ENCODE measurements at regions not wholly inside any gene's neighbourhood (a gene's known extent, or its start where the extent isn't known, plus 50 kb on each side); places are given as distances from the start of the nearest gene placed in this dataset.
"Not testable (repeated sequence)": the region's sequence is repeated elsewhere in the genome, so short reads cannot be mapped to it uniquely, and the experiment has no call there.

DNA sequence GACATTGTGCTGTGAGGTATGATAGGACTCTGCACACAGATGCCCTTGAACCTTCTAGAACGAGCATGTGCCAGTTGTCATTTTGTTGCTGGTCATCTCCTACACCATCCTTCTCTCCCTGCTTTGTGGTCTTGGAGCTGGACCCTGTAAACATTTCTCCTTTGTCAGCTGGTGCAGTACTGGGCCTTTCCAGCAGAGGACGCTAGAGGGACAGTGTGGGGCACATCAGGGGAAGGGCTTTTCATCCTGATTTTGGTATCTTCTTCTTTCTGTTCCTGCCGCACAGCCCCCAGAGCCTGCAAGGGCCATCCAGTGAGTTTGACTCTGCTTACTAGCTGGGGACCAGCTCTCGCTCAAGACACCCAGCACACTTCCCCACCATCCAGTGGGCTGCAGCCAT lies 484.6 kb downstream of the AACS start:
- TF ChIP-seq, protein P1, sequence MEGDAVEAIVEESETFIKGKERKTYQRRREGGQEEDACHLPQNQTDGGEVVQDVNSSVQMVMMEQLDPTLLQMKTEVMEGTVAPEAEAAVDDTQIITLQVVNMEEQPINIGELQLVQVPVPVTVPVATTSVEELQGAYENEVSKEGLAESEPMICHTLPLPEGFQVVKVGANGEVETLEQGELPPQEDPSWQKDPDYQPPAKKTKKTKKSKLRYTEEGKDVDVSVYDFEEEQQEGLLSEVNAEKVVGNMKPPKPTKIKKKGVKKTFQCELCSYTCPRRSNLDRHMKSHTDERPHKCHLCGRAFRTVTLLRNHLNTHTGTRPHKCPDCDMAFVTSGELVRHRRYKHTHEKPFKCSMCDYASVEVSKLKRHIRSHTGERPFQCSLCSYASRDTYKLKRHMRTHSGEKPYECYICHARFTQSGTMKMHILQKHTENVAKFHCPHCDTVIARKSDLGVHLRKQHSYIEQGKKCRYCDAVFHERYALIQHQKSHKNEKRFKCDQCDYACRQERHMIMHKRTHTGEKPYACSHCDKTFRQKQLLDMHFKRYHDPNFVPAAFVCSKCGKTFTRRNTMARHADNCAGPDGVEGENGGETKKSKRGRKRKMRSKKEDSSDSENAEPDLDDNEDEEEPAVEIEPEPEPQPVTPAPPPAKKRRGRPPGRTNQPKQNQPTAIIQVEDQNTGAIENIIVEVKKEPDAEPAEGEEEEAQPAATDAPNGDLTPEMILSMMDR (IDR thresholded peaks at IDR 0.05; ENCODE audit: insufficient read depth, low read length, poor library complexity, severe bottlenecking), result peak; percentile 66
- Histone ChIP-seq H3K4me3 (replicated peaks; ENCODE audit: low read depth, low read length) (no peak overlapping the region), H3K27me3 (replicated peaks; ENCODE audit: control insufficient read depth, insufficient read depth, low read length) (no peaks in the 10 kb centered on the region; the same call in 1 of the 2 replicates), H3K36me3 (ENCODE audit: control insufficient read depth, insufficient read depth, low read length) (no peaks in the 10 kb centered on the region)
- DNase-seq (ENCODE audit: extremely low read depth, insufficient read length), result no peak

DNA sequence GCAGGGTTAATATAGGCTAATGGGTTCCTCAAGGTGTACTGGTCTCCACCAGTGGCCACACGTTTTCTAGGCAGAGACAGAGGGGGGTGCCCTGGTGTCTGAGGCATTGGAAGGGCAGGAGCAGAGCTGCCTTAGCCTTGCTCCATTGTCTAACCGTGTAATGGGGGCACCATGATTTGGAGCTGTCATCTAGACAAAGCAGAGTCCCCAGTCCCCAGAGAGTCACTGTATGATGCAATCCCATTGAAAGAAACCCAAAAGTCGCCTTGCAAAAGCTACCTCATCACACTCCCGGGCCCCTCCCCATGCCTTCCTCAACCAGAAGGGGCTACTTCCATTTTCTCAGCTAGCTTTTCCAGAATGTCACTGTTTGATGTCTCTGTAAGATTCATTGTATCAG lies 487.1 kb downstream of the AACS start:
- DNase-seq (ENCODE audit: extremely low read depth, insufficient read length), result no peak

DNA sequence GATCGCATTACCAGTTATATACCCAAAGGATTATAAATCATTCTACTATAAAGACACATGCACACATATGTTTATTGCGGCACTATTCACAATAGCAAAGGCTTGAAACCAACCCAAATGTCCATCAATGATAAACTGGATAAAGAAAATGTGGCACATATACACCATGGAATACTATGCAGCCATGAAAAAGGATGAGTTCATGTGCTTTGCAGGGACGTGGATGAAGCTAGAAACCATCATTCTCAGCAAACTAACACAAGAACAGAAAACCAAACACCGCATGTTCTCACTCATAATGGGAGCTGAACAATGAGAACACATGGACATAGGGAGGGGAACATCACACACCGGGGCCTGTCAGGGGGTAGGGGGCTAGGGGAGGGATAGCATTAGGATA lies 495.8 kb downstream of the AACS start:
- not testable (repeated sequence) for H3K4me3 ChIP-seq (replicated peaks; ENCODE audit: low read depth, low read length); H3K36me3 ChIP-seq (ENCODE audit: control insufficient read depth, insufficient read depth, low read length); H3K27me3 ChIP-seq (replicated peaks; ENCODE audit: control insufficient read depth, insufficient read depth, low read length); DNase-seq (ENCODE audit: extremely low read depth, insufficient read length)

More for the DNA sequence above, 487.1 kb downstream of the AACS start:
- Histone ChIP-seq H3K36me3 (ENCODE audit: control insufficient read depth, insufficient read depth, low read length) (no peaks in the 10 kb centered on the region), H3K27me3 (replicated peaks; ENCODE audit: control insufficient read depth, insufficient read depth, low read length) (no peaks in the 10 kb centered on the region; the same call in 1 of the 2 replicates), H3K4me3 (replicated peaks; ENCODE audit: low read depth, low read length) (no peak overlapping the region)
- TF ChIP-seq, protein P1 (IDR thresholded peaks at IDR 0.05; ENCODE audit: insufficient read depth, low read length, poor library complexity, severe bottlenecking), result no peak

DNA sequence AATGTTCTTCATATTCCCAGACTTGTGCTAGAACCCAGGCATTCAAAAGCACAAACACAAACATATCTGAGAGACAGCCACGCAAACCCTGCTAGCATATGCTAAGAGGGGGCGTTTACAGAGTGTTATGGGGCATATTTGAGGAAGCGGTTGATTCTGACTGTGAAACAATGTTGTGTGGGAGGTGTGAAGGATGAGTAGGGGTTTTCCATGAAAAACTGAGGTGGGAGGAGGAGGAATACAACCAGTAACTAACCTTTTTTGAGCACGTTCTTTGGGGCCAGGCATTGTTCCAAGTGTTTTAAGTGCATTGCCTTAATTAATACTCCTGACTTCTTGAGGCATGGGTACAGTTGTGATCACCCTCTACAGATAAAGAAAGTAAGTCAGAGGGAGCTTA lies 499.5 kb downstream of the AACS start:
- Histone ChIP-seq H3K36me3 (ENCODE audit: control insufficient read depth, insufficient read depth, low read length) (no peaks in the 10 kb centered on the region), H3K27me3 (replicated peaks; ENCODE audit: control insufficient read depth, insufficient read depth, low read length) (no peaks in the 10 kb centered on the region), H3K4me3 (replicated peaks; ENCODE audit: low read depth, low read length) (no peak overlapping the region)
- DNase-seq (ENCODE audit: extremely low read depth, insufficient read length), result no peak
- TF ChIP-seq, protein P1 (IDR thresholded peaks at IDR 0.05; ENCODE audit: insufficient read depth, low read length, poor library complexity, severe bottlenecking), result no peak

DNA sequence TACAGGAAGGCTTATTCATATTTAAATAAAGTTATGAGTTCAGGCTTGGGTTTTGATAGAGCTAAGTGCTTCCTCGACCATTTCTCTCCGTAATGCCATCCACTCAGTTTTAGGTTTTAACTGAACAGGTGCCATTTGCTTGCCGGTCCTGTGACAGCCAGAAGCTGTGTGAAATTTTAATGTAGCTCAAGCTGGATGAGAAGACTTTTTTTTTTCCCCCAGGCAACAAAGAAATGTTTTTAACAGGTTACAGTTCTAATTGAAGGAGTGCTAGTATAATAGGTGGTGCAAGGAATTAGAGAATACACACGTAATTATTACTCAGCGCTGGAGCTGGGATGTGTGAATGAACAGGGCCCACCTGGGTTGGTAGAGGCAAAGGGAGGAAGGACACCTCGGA lies 502.3 kb downstream of the AACS start:
- TF ChIP-seq, protein P1 (IDR thresholded peaks at IDR 0.05; ENCODE audit: insufficient read depth, low read length, poor library complexity, severe bottlenecking), result no peak
- DNase-seq (ENCODE audit: extremely low read depth, insufficient read length), result no peak
- H3K27me3 ChIP-seq (replicated peaks; ENCODE audit: control insufficient read depth, insufficient read depth, low read length), result no peaks in the 10 kb centered on the region

DNA sequence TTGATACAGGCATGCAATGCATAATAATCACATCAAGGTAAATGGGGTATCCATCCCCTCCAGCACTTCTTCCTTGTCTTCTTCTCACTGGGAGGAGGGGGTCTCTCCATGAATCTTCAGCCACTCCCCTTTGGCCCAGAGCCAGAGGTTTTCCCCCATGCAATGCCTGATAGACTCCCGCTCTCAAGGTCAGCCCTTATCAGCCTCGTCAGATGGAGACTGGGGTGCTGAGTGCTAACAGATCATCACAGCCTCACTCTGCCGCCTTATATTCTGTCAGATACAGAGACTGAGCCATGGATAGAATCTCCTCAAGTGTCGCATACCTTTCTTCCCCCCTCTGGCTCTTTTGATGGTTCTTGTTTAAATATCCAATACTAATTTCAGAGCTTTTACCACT lies 503.1 kb downstream of the AACS start:
- DNase-seq (ENCODE audit: extremely low read depth, insufficient read length), result no peak
- no peak overlapping the region for H3K4me3 ChIP-seq (replicated peaks; ENCODE audit: low read depth, low read length)
- no peaks in the 10 kb centered on the region for H3K36me3 ChIP-seq (ENCODE audit: control insufficient read depth, insufficient read depth, low read length)
- no peaks in the 10 kb centered on the region for H3K27me3 ChIP-seq (replicated peaks; ENCODE audit: control insufficient read depth, insufficient read depth, low read length)
- TF ChIP-seq, protein P1 (IDR thresholded peaks at IDR 0.05; ENCODE audit: insufficient read depth, low read length, poor library complexity, severe bottlenecking), result no peak

More for the DNA sequence above, 502.3 kb downstream of the AACS start:
- Histone ChIP-seq H3K4me3 (replicated peaks; ENCODE audit: low read depth, low read length) (no peak overlapping the region), H3K36me3 (ENCODE audit: control insufficient read depth, insufficient read depth, low read length) (no peaks in the 10 kb centered on the region)

Data from GM06990 (cell line).